HG03095 (cell line): ENCODE measurements at regions not wholly inside any gene's neighbourhood (a gene's known extent, or its start where the extent isn't known, plus 50 kb on each side); places are given as distances from the start of the nearest gene placed in this dataset.

Experiments
- ATAC-seq: cut with Tn5 transposase; IDR thresholded peaks from one replicate; pipeline ENCODE4 v1.9.1; 2021; ENCODE audit warnings: moderate library complexity; ENCODE audit not compliant: unreplicated experiment

GRCh38 chr13:76461484-76461883 is 424.7 kb downstream of the KCTD12 start:
- no peak for ATAC-seq

GRCh38 chr13:76459863-76460262 is 426.3 kb downstream of the KCTD12 start:
- ATAC-seq: no peak

GRCh38 chr13:76455960-76456359 is 430.2 kb downstream of the KCTD12 start:
- ATAC-seq: no peak

- ATAC-seq: no peak
These were observed 431.2 kb downstream of the KCTD12 start for GRCh38 chr13:76454991-76455390.

- no peak for ATAC-seq
These were observed 436.5 kb downstream of the KCTD12 start for GRCh38 chr13:76449716-76450115.

GRCh38 chr13:76446191-76446590 is 440.0 kb downstream of the KCTD12 start:
- ATAC-seq: no peak

GRCh38 chr13:76440568-76440967 is 445.6 kb downstream of the KCTD12 start:
- peak; percentile 97 for ATAC-seq

- no peak for ATAC-seq
These were observed 446.7 kb downstream of the KCTD12 start for GRCh38 chr13:76439546-76439945.

GRCh38 chr13:76438050-76438449 is 448.2 kb downstream of the KCTD12 start:
- no peak for ATAC-seq

GRCh38 chr13:76425935-76426334 is 460.3 kb downstream of the KCTD12 start:
- ATAC-seq: no peak

GRCh38 chr13:76421011-76421410 is 465.2 kb downstream of the KCTD12 start:
- no peak for ATAC-seq

GRCh38 chr13:76418404-76418803 is 467.8 kb downstream of the KCTD12 start:
- no peak for ATAC-seq

- ATAC-seq: no peak
These were observed 471.9 kb downstream of the KCTD12 start for GRCh38 chr13:76414320-76414719.

- ATAC-seq: no peak
These were observed 480.0 kb downstream of the KCTD12 start for GRCh38 chr13:76406243-76406642.

- ATAC-seq: no peak
These were observed 487.8 kb downstream of the KCTD12 start for GRCh38 chr13:76398425-76398824.

- no peak for ATAC-seq
These were observed 488.8 kb downstream of the KCTD12 start for GRCh38 chr13:76397413-76397812.

GRCh38 chr13:76389321-76389720 is 496.9 kb downstream of the KCTD12 start:
- ATAC-seq: no peak

- ATAC-seq: no peak
These were observed 498.6 kb downstream of the KCTD12 start for GRCh38 chr13:76387566-76387965.

GRCh38 chr13:76386321-76386720 is 499.9 kb downstream of the KCTD12 start:
- no peak for ATAC-seq

GRCh38 chr13:76385586-76385985 is 500.6 kb downstream of the KCTD12 start:
- no peak for ATAC-seq

- ATAC-seq: no peak
These were observed 502.3 kb downstream of the KCTD12 start for GRCh38 chr13:76383676-76384461.

GRCh38 chr13:76380446-76381065 is 505.6 kb downstream of the KCTD12 start:
- ATAC-seq: no peak
